Kidney tubule cell (primary cell): ENCODE measurements at regions not wholly inside any gene's neighbourhood (a gene's known extent, or its start where the extent isn't known, plus 50 kb on each side); places are given as distances from the start of the nearest gene placed in this dataset.
"Not testable (repeated sequence)": the region's sequence is repeated elsewhere in the genome, so short reads cannot be mapped to it uniquely, and the experiment has no call there.

Source experiments
- DNase-seq: peaks from one replicate; pipeline ENCODE4 v3.0.0-alpha.2; 2018; ENCODE audit warnings: low spot score

- DNase-seq: no peak
These were observed 549.1 kb upstream of the MIR17HG start for GRCh38 chr13:90798381-90798780.

- no peak for DNase-seq
These were observed 547.3 kb upstream of the MIR17HG start for GRCh38 chr13:90800082-90800746.

- DNase-seq: no peak
These were observed 545.9 kb upstream of the MIR17HG start for GRCh38 chr13:90801621-90802020.

- no peak for DNase-seq
These were observed 544.3 kb upstream of the MIR17HG start for GRCh38 chr13:90803210-90803609.

GRCh38 chr13:90806016-90806615, 541.4 kb upstream of the MIR17HG start:
- DNase-seq: no peak

- no peak for DNase-seq
These were observed 540.6 kb upstream of the MIR17HG start for GRCh38 chr13:90806892-90807291.

- no peak for DNase-seq
These were observed 538.6 kb upstream of the MIR17HG start for GRCh38 chr13:90808838-90809237.

- peak; percentile 79 for DNase-seq
These were observed 523.5 kb upstream of the MIR17HG start for GRCh38 chr13:90824032-90824431.

GRCh38 chr13:90826688-90827087, 520.8 kb upstream of the MIR17HG start:
- no peak for DNase-seq

- no peak for DNase-seq
These were observed 516.7 kb upstream of the MIR17HG start for GRCh38 chr13:90830782-90831181.

GRCh38 chr13:90833951-90834350, 513.5 kb upstream of the MIR17HG start:
- DNase-seq: no peak

- DNase-seq: no peak
These were observed 512.8 kb upstream of the MIR17HG start for GRCh38 chr13:90834700-90835099.

- DNase-seq: no peak
These were observed 511.7 kb upstream of the MIR17HG start for GRCh38 chr13:90835826-90836225.

- no peak for DNase-seq
These were observed 509.0 kb upstream of the MIR17HG start for GRCh38 chr13:90838317-90838960.

GRCh38 chr13:90839061-90839460, 508.4 kb upstream of the MIR17HG start:
- no peak for DNase-seq

GRCh38 chr13:90846936-90847335, 500.6 kb upstream of the MIR17HG start:
- DNase-seq: no peak

- DNase-seq: not testable (repeated sequence)
These were observed 493.8 kb upstream of the MIR17HG start for GRCh38 chr13:90853666-90854065.

- no peak for DNase-seq
These were observed 489.6 kb upstream of the MIR17HG start for GRCh38 chr13:90857921-90858320.

GRCh38 chr13:90866006-90866405, 481.5 kb upstream of the MIR17HG start:
- no peak for DNase-seq

GRCh38 chr13:90867336-90867683, 480.2 kb upstream of the MIR17HG start:
- peak; percentile 84 for DNase-seq

- DNase-seq: peak; percentile 18
These were observed 479.1 kb upstream of the MIR17HG start for GRCh38 chr13:90868321-90868920.

GRCh38 chr13:90869580-90869979, 477.9 kb upstream of the MIR17HG start:
- DNase-seq: no peak

GRCh38 chr13:90872491-90873025, 474.9 kb upstream of the MIR17HG start:
- DNase-seq: no peak
